HT1080 (cell line): ENCODE measurements at regions not wholly inside any gene's neighbourhood (a gene's known extent, or its start where the extent isn't known, plus 50 kb on each side); places are given as distances from the start of the nearest gene placed in this dataset.

Experiments
- DNase-seq: peaks from one replicate; pipeline ENCODE4 v3.0.0-alpha.2; 2015; ENCODE audit warnings: low read depth

DNA sequence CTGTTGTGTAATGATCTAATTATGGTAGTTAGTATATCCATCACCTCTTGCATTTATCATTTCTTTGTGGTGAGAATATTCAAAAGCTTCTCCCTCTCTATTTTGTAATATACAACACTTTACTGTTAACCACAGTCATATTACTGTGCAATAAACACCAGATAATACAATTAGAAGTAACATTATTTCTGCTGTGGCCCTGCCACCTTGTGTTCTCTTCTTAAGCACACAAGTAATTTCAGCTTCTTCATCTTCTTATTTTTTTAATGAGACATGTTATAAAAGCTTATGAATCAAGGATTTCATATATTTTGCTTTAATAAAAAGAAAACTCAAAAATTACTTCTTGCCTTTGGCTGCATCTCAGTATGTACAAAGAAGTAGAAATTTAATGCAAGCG is 675.2 kb upstream of the INTU start:
- DNase-seq: no peak

DNA sequence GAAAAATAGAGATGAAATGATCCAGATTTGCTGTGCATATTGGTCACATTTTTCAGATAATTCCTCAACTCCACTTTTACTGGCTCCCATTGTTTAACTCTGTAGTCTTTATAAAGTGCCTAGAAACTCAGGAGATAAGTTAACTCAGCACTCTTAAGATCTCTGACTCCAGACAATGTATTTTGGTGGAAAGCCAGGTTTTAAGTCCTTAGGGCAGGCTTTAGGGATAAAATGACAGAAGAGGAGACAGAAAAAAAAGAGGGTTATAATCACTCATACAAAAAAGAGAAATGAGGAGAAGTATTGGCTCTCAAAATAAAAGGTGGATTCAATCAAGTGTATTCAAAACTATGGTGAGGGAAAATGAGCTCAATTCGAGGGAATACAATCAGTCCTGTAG is 674.8 kb upstream of the INTU start:
- DNase-seq: no peak

DNA sequence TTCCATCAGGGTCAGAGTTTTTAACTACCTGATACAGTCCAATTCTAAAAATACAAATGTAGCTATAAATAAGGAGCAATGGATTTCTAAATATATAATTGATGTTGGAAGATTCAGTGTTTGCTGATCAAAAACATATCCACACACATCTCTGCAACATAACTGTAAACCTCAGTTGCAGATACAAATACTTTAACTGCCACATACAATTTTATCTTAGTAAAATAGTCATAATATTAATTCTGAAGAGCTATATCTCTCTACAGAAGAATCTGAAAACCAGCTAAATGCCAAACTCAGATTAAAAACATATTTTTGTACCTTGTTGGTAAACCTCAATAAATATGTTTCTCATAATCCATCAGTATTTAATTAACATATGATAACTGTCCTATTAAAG is 674.3 kb upstream of the INTU start:
- no peak for DNase-seq

DNA sequence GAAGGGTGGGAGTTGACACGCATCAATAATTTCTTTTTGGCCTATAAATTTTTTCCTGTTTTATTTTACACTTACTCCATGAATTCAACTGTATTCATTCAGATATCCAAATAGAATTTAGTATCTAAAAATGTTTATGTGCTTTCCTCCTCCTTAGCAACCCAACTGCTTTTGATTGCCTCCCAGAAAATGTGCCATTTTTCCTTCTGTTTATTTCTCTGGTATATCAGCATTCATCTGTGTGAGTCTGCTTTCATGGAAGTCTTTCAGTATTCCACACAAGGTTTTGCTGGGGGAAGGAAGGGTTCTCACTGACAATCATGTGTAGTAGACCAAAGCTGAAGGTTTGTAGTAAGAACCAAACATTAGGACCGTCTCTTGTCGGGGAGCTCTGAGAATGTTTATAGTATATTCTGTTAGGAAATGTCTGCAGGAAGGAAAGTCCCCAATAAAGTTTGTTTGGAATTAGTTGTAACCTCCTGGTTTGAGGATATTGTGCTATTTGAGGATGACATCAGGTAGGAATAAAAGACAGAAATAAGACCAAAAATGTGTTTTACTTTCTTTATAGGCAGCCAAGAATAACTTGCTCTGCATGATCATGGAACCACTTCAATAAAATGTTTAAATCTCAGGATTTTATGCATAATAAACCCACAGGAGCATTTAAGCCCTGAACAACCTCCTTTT is 673.6 kb upstream of the INTU start:
- no peak for DNase-seq

DNA sequence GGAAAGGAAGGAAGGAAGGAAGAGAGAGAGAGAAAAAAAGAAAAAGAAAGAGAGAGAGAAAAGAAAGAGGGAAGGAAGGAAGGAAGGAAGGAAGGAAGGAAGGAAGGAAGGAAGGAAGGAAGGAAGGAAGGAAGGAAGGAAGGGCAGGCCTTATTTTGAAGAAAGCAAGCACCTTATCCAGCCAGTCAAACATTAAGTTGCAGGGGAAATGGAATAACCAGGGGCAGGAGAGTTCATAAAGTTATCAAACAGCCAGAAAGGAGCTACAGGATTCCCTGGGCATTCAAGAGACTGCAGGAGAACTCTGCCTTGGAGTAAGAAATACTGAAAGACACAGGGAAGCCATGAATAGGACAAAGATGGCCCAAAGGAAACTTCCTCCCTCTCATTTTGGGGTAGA is 672.0 kb upstream of the INTU start:
- no peak for DNase-seq

DNA sequence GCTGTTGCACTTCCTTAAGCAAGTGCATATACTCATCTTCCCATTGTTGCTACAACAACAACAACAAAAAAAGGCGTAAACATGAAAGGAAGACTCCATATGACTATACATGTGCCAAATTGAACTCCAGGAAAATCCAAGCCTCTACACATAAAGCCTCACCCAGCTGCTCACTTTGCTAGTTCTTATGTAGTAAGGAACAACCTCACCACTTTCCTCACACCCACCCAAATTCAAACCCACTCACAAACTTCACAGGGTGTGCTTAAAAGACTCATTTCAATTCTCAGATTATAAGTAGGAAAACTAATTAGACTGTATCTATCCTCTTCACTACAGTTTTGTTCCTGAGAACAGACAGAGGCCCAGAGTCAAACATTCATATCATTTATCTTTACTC is 671.1 kb upstream of the INTU start:
- DNase-seq: no peak

DNA sequence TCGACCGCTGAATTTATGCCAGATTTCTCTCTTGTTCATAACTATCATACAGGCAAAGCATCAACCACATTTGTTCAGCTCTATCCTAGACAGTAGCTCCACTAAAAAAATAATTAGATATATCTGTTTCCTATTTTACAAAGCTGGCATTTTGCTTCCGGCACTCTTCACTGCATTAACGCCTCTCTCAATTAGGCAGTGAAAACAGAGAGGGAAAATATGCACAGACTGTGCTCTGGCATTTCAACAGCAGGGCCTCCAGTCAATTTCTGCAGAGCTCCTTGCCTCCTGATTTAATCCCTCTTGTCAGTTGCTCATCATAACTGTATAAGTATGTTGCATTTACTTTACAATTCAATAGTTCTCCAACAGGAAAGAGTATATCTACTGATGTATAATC is 666.9 kb upstream of the INTU start:
- DNase-seq: no peak

DNA sequence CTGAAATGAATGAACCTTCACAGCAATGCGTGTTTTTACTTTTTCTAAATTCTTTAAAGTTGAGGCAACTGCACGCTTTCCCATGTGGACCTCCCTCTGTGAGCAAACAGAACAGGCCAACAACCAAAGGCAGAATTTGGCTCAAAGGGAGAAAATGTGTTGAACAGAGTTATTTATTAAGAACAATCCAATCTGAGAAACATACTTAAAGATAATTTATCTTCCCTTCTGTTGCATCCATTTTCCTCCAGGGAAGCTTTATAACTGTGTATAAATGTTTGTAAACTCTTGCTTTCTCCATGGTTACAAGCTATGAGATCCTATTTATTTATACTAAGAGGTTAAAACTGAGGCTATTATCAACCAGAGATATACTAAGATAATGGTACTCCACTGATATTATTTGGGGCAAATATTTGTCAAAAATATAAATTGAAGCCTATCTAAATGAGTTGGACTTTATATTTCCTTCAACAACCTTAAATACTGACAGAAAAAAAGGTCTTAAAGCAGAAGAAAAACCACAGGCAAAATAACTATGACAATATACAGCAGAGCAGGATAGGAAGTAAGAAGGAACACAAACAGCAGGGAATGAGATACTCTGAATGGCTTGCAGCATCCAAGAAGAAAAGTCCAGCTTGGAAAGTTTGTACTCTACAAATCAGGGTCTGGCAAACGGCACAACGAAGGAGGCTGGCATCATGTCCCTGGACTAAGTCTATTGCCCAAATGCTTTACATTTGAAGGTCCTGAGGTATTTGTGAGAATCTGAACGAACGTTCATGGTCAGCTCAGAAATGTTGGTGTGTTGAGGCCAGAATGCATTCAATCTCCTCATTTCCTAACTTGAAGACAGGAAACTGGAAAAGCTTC is 663.2 kb upstream of the INTU start:
- DNase-seq: no peak

DNA sequence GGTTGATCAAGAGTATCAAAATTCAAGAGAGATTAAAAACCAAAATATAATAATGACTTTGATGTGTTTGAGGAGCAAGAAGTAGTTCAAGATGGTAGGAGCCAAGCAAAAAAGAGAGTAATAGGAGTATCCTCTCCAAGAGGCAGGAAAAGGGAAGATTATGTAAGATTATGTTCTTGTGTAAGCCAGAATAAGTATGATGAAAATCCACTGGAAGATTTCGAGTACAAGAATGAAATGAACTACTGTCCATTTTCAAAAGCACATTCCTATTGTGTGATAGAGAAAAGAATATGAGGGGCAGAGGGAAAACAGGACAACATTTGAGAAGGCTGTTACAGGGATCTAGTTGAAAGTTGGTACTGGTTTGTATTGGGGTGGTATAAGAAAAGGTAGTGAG is 659.6 kb upstream of the INTU start:
- no peak for DNase-seq

DNA sequence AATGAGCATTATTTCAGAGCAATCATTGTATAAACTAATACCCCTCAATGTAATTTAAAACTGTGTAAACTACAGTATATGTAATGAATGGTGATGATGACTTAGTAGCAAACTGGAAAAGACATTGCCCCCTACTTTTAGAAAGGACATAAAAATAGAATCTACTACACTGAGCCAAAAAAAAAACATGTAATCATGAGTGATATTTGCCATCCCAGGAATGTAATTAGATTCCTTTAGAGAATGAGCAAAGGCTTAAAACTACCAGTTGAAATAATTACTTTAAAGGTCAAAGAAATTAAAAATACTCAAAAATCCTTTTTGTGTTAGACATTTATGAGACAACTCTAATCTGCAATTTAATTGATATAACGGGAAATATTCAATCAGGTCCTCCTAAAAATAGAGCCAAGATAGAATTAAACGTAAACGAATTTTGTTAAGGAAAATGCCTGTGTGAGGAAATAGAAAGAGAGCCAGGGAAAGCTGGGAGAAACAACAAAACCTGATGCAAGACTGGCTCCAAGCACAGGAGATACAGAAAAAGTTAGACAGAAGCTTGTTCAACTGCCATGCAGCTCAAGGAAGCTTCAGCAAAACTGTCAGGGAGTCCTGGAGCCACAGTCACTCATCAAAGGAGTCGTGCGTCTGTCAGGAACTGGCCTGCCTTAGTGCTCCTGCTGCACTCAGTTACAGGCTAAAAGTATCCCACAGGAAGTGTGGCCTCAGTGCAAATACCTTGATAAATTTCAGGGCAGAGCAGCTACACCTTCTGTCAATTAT is 655.7 kb upstream of the INTU start:
- DNase-seq: peak; percentile 10

DNA sequence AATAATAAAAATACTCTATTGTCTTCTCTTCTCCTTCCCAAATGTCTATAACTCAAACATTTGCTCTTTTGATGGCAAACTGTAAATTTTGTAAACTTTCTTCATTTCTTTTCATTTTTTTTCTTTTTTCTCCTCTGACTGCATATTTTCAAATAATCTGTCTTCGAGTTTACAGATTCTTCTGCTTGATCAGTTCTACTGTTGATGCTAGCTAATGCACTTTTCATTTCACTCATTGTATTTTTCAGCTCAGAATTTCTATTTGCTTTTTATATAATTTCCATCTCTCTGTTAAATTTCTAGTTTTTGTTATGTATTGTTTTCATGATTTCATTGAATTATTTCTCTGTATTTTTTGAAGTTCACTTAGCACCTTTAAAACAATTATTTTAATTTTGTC is 646.8 kb upstream of the INTU start:
- DNase-seq: no peak

DNA sequence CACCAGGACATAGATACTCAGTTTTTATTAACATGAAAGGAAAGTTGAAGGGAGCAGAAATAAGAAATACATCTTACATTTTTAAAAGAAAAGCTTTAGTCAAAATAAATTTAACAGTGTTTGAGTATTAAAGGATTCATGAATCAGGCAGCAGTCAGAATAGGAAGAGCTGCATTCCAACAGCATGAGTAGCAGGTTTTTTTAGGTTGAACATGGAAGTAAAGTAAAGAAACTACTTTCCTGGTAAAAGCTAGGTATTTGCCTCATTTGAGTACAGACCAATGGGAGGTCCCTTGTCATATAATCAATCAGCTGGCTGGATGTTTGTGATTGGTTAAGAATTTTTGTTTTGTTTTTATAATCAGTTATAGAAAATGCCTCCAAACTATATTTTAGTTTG is 645.9 kb upstream of the INTU start:
- DNase-seq: peak; percentile 73

DNA sequence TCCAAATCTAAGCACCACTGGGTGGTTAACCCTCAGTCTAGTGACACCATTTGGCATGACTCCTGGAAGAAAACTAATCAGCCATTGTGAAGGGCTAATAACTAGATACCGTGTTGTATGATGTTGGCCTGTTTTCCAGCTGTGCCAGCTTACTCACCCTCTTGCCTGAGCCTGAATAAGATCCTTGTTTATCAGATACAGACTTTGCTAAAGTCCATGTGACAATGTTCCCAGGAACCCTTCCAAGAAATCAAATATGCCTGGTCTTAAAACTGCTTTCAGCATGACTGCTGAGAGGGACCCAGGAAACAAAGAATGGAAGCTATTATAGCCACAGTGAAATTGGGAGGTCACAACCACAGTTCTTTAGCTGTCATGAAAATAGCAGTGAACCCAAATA is 640.8 kb upstream of the INTU start:
- DNase-seq: peak; percentile 29

DNA sequence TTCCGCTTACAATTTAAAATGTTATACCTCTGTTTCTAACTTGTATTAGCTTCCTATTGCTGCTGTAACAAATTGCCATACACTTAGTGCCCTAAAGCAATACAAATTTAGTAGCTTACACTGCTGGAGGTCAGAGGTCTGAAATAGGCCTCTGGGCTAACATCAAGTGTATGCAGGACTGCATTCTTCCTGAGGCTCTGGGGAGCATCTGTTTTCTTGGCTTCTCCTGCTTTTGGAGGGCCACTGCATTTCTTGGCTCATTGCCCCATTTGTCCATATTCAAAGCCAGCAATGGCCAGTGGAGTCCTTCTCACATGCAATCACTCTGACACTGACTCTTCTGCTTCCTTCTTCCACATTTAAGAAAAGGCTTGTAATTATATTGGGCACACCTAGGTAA is 639.8 kb upstream of the INTU start:
- DNase-seq: no peak

DNA sequence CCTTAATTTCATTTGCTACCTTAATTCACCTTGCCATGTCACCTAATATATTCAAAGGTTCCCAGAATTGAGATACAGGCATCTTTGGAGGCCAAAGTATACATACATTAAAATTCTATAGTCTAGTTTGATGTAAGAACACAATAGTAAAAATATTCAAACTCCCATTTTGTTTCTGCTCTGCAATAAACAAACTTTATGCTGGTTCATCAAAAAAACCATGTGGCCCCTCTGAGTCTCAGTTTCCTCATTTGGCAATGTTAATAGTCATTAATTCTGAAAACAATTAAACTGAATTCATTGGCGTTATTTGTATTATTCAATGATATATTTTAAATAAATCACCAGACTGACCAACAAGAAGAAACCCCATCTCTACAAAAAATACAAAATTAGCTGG is 639.4 kb upstream of the INTU start:
- no peak for DNase-seq

DNA sequence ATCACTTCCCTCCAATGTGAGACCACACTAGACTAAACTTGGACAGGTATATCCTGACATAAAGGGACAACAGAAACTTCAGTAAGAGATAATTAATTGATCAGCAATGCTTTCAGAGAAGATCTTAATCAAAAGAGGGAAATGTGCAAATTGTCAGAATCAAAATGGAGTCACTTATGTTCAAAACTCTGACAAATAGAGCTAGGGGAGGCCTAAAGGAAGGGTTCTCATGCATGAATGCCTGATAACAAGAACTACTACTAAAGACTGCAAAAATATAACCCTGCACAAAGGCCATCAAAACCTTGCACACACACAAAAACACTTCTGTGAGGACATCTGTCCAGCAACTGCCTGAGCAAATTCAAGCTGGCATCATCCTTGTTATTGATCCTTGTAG is 637.5 kb upstream of the INTU start:
- no peak for DNase-seq

DNA sequence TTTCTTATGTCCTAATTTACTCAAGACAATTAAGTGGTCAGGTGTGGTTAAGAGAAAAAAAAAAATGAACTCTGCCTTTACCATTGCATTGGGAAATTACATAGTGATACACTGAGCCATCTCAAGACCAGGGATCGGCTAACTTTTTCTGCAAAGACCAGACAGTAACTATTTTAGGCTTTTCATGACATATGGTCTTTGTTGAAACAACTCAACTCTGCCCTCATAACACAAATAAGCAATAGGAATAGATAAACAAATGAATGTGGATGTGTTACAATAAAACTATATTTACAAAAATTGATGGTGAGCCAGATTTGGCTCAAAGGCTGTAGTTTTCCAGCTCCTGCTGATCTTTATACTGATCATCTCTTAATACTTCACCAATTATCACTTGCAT is 632.6 kb upstream of the INTU start:
- no peak for DNase-seq

DNA sequence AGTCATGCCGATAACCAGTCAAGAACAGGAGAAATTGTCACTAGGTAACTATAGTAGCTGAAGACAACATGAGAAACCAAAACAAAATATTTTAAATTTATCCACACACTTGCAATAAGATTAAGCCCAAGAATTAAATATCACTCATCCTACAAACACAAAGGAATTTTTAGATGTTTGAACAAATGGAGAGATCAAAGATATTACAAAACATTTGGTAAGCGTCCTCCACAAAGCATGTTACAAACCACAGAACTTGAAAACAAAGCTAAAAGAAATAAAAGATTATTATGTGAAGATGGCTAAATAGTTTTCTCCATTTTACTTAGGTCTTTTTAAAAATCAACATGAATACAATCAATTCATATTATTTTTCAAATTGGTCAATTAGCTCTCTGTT is 631.9 kb upstream of the INTU start:
- no peak for DNase-seq

DNA sequence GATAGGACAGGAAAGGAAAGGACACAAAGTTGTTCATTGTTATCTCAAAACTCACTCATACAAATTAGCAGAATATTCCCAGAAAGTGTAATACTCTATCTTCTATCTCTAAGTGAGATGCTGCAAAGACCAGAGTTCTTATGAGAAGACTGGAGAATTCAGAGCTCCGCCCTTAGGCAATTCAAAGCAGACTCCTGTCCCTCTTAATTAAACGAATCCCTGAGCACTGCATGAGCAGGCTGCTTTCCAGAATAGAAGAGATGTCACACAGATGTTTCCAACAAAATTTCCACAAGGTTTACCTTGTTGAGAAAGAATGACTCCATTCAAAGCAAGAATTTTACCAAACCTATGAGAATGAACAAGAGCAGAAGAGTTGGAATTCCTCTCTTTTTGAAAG is 630.8 kb upstream of the INTU start:
- no peak for DNase-seq

DNA sequence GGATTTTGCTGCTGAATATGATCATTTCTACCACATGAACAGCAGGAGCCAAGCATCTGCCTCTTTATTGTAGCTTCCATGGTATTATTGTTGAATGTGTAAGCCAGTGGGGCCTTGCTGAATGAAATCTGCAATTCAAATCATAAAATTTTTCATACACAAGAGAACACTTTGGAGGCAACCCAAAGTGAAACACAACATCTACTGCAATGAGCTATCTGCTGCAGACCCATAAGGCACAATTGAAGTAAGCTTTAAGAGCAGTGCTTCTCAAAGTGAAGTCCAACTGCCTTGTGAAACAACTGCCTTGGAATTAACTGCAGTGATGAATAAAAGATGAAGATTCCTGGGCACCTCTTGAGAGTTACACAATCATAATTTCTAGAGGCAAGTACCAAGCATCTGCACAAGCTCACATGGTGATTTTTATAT is 626.3 kb upstream of the INTU start:
- DNase-seq: no peak

DNA sequence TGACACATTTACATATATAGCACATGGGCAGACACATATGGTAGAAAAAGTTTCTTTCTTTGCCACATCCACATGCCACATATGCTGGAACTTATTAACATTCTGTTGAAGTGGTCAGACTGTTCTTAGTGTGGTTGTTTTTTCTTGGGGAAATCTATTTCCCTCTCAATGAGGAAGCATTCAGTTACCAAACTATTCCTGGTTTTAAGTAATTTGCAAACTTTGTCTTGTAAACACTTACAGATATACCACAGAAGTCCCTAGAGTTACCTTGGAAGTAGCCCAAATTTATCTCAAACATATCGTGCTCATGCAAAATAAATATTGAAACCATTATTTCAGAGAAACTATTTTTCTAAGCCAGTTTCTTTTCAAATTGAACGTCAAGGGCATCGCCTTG is 625.5 kb upstream of the INTU start:
- no peak for DNase-seq

DNA sequence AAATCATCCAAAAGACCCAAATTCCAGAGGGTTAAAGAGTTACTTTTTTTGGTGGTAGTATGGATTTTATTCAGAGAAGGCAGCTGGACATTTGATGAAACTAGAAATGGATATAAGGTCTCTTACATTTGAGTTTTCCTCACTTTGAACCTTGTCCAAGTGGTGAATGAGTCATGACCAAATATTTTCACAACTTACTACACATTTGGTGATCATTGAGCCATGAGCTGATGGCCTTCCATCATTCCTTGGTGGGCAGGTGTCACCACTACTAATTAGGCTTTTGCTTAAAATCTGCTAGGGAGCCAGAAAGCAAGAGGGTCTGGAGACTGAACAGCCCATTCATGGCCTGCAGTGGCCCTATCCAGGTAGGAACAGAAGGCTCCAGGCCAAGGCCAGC is 620.2 kb upstream of the INTU start:
- DNase-seq: peak; percentile 48
